ENCODE measurements at regions not wholly inside any gene's neighbourhood (a gene's known extent, or its start where the extent isn't known, plus 50 kb on each side); places are given as distances from the start of the nearest gene placed in this dataset.

GRCh38 chr9:107932601-107933000 is 443.0 kb upstream of the KLF4 start:
- no peak for DNase-seq

- DNase-seq, result no peak
Measured at GRCh38 chr9:107932046-107932445, 442.5 kb upstream of the KLF4 start.

- no peak for DNase-seq
Measured at GRCh38 chr9:107931071-107931715, 441.6 kb upstream of the KLF4 start.

- DNase-seq, result peak; percentile 44 to 45
Measured at GRCh38 chr9:107929443-107929842, 439.9 kb upstream of the KLF4 start.

- no peak for DNase-seq
Measured at GRCh38 chr9:107928701-107929371, 439.3 kb upstream of the KLF4 start.

- no peak for DNase-seq
Measured at GRCh38 chr9:107927276-107927675, 437.7 kb upstream of the KLF4 start.

GRCh38 chr9:107925749-107926297 is 436.3 kb upstream of the KLF4 start:
- no peak for DNase-seq

- no peak for DNase-seq
Measured at GRCh38 chr9:107922260-107922659, 432.7 kb upstream of the KLF4 start.

GRCh38 chr9:107919263-107919662 is 429.7 kb upstream of the KLF4 start:
- no peak for DNase-seq

- no peak for DNase-seq
Measured at GRCh38 chr9:107918749-107919148, 429.2 kb upstream of the KLF4 start.

GRCh38 chr9:107914151-107914550 is 424.6 kb upstream of the KLF4 start:
- DNase-seq, result no peak

GRCh38 chr9:107907715-107908114 is 418.1 kb upstream of the KLF4 start:
- DNase-seq, result no peak

GRCh38 chr9:107907255-107907654 is 417.7 kb upstream of the KLF4 start:
- DNase-seq, result peak; percentile 5 to 6

- DNase-seq, result no peak
Measured at GRCh38 chr9:107906074-107906473, 416.5 kb upstream of the KLF4 start.

- peak in 1 of 2 experiments; percentile 18 for DNase-seq
Measured at GRCh38 chr9:107905308-107906020, 415.9 kb upstream of the KLF4 start.

GRCh38 chr9:107899961-107900330 is 410.4 kb upstream of the KLF4 start:
- DNase-seq, result no peak

- DNase-seq, result no peak
Measured at GRCh38 chr9:107898761-107899160, 409.2 kb upstream of the KLF4 start.

- DNase-seq, result no peak
Measured at GRCh38 chr9:107896544-107896943, 407.0 kb upstream of the KLF4 start.

- no peak for DNase-seq
Measured at GRCh38 chr9:107895501-107896001, 406.0 kb upstream of the KLF4 start.

- DNase-seq, result no peak
Measured at GRCh38 chr9:107894572-107895261, 405.1 kb upstream of the KLF4 start.

GRCh38 chr9:107890921-107891465 is 401.4 kb upstream of the KLF4 start:
- no peak for DNase-seq

GRCh38 chr9:107888773-107889227 is 399.2 kb upstream of the KLF4 start:
- no peak for DNase-seq

- no peak for DNase-seq
Measured at GRCh38 chr9:107886826-107887225, 397.3 kb upstream of the KLF4 start.

Data from Kasumi-1 (cell line).